ENCODE measurements at regions not wholly inside any gene's neighbourhood (a gene's known extent, or its start where the extent isn't known, plus 50 kb on each side); places are given as distances from the start of the nearest gene placed in this dataset.

DNA sequence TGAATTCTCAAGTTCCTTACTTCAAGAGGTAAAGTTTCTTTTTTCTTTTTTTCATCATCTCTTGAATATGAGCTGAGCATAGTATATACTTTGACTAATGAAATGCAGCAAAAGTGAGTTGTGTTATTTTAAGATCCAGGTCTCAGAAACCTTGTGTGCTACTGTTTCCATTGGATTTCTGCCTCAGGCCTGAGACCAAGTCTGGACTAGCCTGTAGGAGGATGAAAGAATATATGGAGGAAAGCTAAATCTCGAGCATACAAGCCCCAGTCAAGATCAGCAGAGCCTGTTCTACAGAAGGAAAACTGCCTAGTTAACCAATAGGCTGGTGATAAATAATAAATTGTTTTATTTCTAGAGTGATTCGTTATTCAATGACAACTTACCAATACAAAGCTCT lies 652.5 kb downstream of the C12orf50 start:
- POLR2A ChIA-PET: no interaction called here
- Histone ChIP-seq H3K27me3 (ENCODE audit: control insufficient read depth, insufficient read depth, low read length) (no peaks in the 10 kb centered on the region), H3K4me3 (ENCODE audit: low read depth, low read length) (no peak overlapping the region), H3K36me3 (ENCODE audit: control insufficient read depth, insufficient read depth, low read length) (no peaks in the 10 kb centered on the region)
- no peak for DNase-seq (ENCODE audit: low read depth)
- TF ChIP-seq, protein P1, sequence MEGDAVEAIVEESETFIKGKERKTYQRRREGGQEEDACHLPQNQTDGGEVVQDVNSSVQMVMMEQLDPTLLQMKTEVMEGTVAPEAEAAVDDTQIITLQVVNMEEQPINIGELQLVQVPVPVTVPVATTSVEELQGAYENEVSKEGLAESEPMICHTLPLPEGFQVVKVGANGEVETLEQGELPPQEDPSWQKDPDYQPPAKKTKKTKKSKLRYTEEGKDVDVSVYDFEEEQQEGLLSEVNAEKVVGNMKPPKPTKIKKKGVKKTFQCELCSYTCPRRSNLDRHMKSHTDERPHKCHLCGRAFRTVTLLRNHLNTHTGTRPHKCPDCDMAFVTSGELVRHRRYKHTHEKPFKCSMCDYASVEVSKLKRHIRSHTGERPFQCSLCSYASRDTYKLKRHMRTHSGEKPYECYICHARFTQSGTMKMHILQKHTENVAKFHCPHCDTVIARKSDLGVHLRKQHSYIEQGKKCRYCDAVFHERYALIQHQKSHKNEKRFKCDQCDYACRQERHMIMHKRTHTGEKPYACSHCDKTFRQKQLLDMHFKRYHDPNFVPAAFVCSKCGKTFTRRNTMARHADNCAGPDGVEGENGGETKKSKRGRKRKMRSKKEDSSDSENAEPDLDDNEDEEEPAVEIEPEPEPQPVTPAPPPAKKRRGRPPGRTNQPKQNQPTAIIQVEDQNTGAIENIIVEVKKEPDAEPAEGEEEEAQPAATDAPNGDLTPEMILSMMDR (IDR thresholded peaks at IDR 0.05; ENCODE audit: insufficient read depth, low read depth, low read length): no peak
- CTCF ChIA-PET: no interaction called here

DNA sequence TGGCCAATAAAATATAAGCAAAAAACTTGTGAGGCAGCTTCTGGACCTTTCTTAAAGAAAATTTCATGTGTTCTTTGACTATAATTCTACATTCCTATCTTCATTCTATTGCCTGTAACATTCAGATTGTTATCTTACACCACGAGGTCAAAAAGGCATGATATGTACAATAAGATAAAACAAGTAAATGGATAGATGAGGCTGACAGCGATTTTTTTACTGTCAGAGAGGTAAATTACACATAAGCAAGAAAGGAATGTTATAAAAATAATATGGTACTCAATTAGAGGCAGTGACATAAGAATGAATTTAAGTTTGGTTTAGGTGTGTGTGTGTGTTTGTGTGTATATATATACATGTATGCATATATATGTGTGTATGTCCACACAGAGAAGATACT lies 660.0 kb downstream of the C12orf50 start:
- CTCF ChIA-PET: no interaction called here
- DNase-seq (ENCODE audit: low read depth): no peak
- no peaks in the 10 kb centered on the region for H3K27me3 ChIP-seq (ENCODE audit: control insufficient read depth, insufficient read depth, low read length)
- TF ChIP-seq, protein P1 (IDR thresholded peaks at IDR 0.05; ENCODE audit: insufficient read depth, low read depth, low read length): no peak
- no peak overlapping the region for H3K4me3 ChIP-seq (ENCODE audit: low read depth, low read length)
- POLR2A ChIA-PET: no interaction called here
- no peaks in the 10 kb centered on the region for H3K36me3 ChIP-seq (ENCODE audit: control insufficient read depth, insufficient read depth, low read length)

DNA sequence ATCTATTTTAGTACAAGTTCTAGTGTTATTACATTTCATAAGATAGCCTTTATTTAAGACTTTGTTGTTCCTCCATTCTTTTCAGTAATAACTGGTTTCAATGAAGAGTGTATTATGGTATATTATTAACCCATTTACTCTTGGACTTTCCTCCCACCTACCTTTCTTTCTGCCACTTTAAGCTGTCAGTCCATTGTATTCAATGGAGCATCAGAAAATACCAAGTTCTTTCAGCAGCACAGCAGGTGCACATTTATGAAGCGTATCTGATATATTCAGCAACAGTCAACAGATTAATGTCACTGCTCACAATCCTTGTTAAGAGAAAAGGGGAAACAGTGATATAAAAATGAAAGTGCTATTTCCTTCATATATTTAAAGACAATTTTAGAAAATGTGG lies 660.9 kb downstream of the C12orf50 start:
- TF ChIP-seq, protein P1 (IDR thresholded peaks at IDR 0.05; ENCODE audit: insufficient read depth, low read depth, low read length): no peak
- no peak for DNase-seq (ENCODE audit: low read depth)
- H3K27me3 ChIP-seq (ENCODE audit: control insufficient read depth, insufficient read depth, low read length): no peaks in the 10 kb centered on the region
- no peak overlapping the region for H3K4me3 ChIP-seq (ENCODE audit: low read depth, low read length)
- ChIA-PET POLR2A (no interaction called here), CTCF (no interaction called here)
- H3K36me3 ChIP-seq (ENCODE audit: control insufficient read depth, insufficient read depth, low read length): no peaks in the 10 kb centered on the region

DNA sequence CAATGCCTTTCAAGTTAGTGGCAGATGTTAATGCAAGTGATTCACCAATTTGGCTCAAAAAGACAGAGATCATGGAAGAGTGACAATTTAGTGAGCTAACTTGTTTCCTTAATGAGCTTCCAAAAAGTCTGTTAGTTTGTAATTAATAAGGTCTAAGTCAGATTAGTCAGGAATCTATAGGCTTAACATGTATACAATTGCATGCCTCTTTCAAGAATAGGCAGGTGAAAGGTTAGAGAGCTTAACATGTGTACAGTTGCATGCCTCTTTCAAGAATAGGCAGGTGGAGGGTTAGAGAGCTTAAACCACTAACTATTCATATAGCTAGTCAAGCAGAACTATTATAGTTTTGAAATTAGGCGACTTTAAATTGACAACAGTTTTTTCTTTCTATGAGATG lies 663.8 kb downstream of the C12orf50 start:
- Histone ChIP-seq H3K4me3 (ENCODE audit: low read depth, low read length) (no peak overlapping the region), H3K36me3 (ENCODE audit: control insufficient read depth, insufficient read depth, low read length) (no peaks in the 10 kb centered on the region), H3K27me3 (ENCODE audit: control insufficient read depth, insufficient read depth, low read length) (no peaks in the 10 kb centered on the region)
- ChIA-PET POLR2A (no interaction called here), CTCF (no interaction called here)
- TF ChIP-seq, protein P1 (IDR thresholded peaks at IDR 0.05; ENCODE audit: insufficient read depth, low read depth, low read length): no peak
- no peak for DNase-seq (ENCODE audit: low read depth)

DNA sequence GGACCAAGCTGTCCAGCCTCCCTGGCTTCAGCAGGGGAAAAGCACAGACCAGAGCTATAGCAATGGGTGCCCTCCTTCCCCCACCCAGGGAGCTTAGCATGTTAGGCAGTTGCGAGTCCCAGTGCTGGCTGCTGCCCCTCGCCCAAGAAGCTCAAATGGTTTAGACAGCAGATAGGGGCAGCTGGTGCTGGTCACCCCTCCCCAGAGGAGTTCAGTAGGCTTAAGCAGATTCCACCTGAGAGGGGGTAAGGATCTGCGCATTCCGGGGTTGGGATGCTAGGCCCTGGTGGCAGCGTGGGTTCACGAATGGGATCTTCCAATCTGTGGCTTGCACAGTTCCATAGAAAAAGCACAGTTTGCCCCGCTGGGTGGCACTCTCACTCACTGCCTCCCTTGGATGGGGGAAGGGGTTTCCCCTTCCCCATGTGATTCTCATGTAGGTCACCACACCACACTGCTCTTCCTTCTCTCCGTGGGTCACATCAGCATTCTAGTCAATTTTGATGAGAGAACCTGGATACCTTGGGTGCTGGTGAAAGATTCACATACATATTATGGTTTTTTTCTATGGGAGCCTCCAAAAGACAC lies 665.6 kb downstream of the C12orf50 start:
- no peaks in the 10 kb centered on the region for H3K36me3 ChIP-seq (ENCODE audit: control insufficient read depth, insufficient read depth, low read length)
- H3K4me3 ChIP-seq (ENCODE audit: low read depth, low read length): no peak overlapping the region
- TF ChIP-seq, protein P1 (IDR thresholded peaks at IDR 0.05; ENCODE audit: insufficient read depth, low read depth, low read length): no peak
- no peaks in the 10 kb centered on the region for H3K27me3 ChIP-seq (ENCODE audit: control insufficient read depth, insufficient read depth, low read length)
- no peak for DNase-seq (ENCODE audit: low read depth)
- ChIA-PET CTCF (no interaction called here), POLR2A (no interaction called here)
